Tibial nerve (tissue), 4 donors: ENCODE measurements at regions not wholly inside any gene's neighbourhood (a gene's known extent, or its start where the extent isn't known, plus 50 kb on each side); places are given as distances from the start of the nearest gene placed in this dataset.

ENCODE experiments used
- CTCF ChIP-seq, 5 experiments: fragments of 200-600 bp in 3 of 5; fragments of 450-650 bp in 2 of 5; sonication (generic) in 3 of 5; IDR thresholded peaks; one replicate each; pipeline ENCODE4 v1.5.1; 2016 to 2019; ENCODE audit warnings: antibody characterized with exemption in 5 of 5, mild to moderate bottlenecking in 3 of 5, moderate library complexity in 2 of 5
- EP300 ChIP-seq, 2 donors: sonication (generic); formaldehyde crosslinking; IDR thresholded peaks; one replicate each; pipeline ENCODE4 v1.6.1; 2017; ENCODE audit warnings: antibody characterized with exemption in 2 of 2, mild to moderate bottlenecking in 1 of 2
- POLR2A ChIP-seq, 2 donors: fragments of 450-650 bp; IDR thresholded peaks; one replicate each; pipeline ENCODE4 v1.6.1; 2017; ENCODE audit warnings: antibody characterized with exemption in 2 of 2, mild to moderate bottlenecking in 2 of 2, moderate library complexity in 2 of 2

DNA sequence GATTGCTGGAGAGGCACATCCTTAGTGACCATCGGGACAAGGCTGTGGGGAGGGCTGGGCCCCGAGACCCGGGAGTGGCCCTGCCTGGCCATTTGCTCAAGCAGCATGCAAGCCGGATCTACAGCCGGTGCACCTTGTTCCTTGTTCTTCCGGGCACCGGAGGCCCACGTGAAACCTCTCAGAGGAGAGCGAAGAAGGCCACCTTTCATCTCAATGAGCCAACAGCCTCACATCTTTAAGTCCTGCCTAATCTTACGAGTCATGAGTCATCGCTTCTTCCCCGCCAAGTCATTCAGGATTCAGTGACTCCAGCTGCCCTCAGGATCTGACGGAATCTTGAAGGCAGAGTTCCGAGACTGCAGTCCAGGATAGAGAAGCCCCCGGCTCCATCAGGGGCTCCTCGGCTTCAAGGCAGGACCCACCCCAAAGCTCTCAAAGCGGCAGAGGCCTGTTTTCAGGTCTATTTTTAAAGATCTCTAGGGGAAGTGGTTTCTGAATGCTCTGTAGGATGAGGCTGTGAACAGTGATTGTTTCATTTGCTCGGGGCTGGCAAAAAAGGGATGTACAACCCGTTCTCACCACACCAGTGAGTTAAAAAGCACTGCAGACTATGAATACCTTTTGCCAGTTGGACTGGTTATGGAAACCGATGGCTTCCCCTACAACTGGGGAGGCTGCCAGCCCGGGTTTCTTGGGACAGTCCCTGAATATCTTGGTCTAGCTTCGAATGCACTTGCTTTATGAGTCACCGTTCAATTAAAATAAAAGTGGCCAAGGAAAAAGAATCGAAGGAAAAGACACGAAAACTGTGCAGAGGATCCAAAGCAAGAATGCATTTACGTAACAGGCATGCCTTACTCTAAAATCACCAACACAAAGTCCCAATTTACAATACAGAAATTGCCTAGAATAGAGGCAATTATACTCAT, 57.2 kb upstream of the ECHDC3 start:
- TF ChIP-seq CTCF (IDR thresholded peaks at IDR 0.05) (no peak), POLR2A (IDR thresholded peaks at IDR 0.05) (no peak), EP300 (IDR thresholded peaks at IDR 0.05) (no peak)
